ENCODE measurements at regions not wholly inside any gene's neighbourhood (a gene's known extent, or its start where the extent isn't known, plus 50 kb on each side); places are given as distances from the start of the nearest gene placed in this dataset.

DNA sequence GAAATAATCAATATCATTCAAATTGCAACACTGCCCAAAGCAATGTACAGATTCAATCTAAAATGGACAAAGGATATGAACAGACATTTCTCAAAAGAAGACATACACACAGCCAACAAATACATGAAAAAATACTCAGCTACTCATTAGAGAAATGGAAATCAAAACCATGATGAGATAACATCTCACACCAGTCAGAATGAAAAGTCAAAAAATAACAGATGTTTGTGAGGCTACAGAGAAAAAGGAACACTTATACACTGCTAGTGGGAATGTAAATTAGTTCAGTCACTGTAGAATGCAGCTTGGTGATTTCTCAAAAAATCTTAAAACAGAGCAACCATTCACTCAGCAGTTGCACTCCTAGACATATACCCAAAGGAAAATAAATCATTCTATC lies 205.2 kb downstream of the DKK2 start:
- TF ChIP-seq, protein P1, sequence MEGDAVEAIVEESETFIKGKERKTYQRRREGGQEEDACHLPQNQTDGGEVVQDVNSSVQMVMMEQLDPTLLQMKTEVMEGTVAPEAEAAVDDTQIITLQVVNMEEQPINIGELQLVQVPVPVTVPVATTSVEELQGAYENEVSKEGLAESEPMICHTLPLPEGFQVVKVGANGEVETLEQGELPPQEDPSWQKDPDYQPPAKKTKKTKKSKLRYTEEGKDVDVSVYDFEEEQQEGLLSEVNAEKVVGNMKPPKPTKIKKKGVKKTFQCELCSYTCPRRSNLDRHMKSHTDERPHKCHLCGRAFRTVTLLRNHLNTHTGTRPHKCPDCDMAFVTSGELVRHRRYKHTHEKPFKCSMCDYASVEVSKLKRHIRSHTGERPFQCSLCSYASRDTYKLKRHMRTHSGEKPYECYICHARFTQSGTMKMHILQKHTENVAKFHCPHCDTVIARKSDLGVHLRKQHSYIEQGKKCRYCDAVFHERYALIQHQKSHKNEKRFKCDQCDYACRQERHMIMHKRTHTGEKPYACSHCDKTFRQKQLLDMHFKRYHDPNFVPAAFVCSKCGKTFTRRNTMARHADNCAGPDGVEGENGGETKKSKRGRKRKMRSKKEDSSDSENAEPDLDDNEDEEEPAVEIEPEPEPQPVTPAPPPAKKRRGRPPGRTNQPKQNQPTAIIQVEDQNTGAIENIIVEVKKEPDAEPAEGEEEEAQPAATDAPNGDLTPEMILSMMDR (IDR thresholded peaks at IDR 0.05; ENCODE audit: insufficient read depth, low read depth, low read length), result no peak
- no peak for TF ChIP-seq EZH2 (IDR thresholded peaks at IDR 0.05; ENCODE audit: insufficient read depth, low read length)

Data from astrocyte (in vitro differentiated cells and primary cell).